Loucy (cell line): ENCODE measurements at regions not wholly inside any gene's neighbourhood (a gene's known extent, or its start where the extent isn't known, plus 50 kb on each side); places are given as distances from the start of the nearest gene placed in this dataset.

Experiments used
- H2AFZ ChIP-seq: fragments of 200-600 bp; sonication (generic); 2 replicates; pipeline ENCODE4 v1.6.0; 2016; ENCODE audit warnings: antibody characterized with exemption, mild to moderate bottlenecking, low read length, moderate library complexity
- H3F3A ChIP-seq: fragments of 200-600 bp; 2 replicates; pipeline ENCODE4 v1.6.0; 2016; ENCODE audit warnings: antibody characterized with exemption, low read depth, mild to moderate bottlenecking
- H3K27me3 ChIP-seq: fragments of 200-600 bp; sonication (generic); 2 replicates; pipeline ENCODE4 v1.6.1; 2014; ENCODE audit warnings: low read length, mild to moderate bottlenecking; ENCODE audit not compliant: insufficient read depth, poor library complexity, severe bottlenecking
- H3K36me3 ChIP-seq: fragments of 200-600 bp; sonication (generic); 2 replicates; pipeline ENCODE4 v1.6.1; 2016; ENCODE audit warnings: low read length; ENCODE audit not compliant: insufficient read depth
- H3K4me1 ChIP-seq: fragments of 200-600 bp; sonication (generic); 2 replicates; pipeline ENCODE4 v1.5.1; 2014; ENCODE audit warnings: low read length, mild to moderate bottlenecking; ENCODE audit not compliant: insufficient read depth, poor library complexity, severe bottlenecking
- H3K4me2 ChIP-seq: fragments of 200-600 bp; sonication (generic); 2 replicates; pipeline ENCODE4 v1.6.0; 2014; ENCODE audit warnings: antibody characterized with exemption, low read length, low read depth, mild to moderate bottlenecking; ENCODE audit not compliant: poor library complexity, severe bottlenecking
- H3K4me3 ChIP-seq: fragments of 200-600 bp; sonication (generic); 2 replicates; pipeline ENCODE4 v1.5.1; 2014; ENCODE audit warnings: low read length, mild to moderate bottlenecking, mixed read lengths; ENCODE audit not compliant: poor library complexity, severe bottlenecking
- H3K79me2 ChIP-seq: fragments of 200-600 bp; sonication (generic); 2 replicates; pipeline ENCODE4 v1.6.1; 2014; ENCODE audit warnings: low read length; ENCODE audit not compliant: insufficient read depth
- H3K9ac ChIP-seq: fragments of 200-600 bp; sonication (generic); 2 replicates; pipeline ENCODE4 v1.6.0; 2014; ENCODE audit warnings: mild to moderate bottlenecking, low read depth, low read length, moderate library complexity; ENCODE audit not compliant: poor library complexity, severe bottlenecking
- H3K9me2 ChIP-seq: fragments of 200-600 bp; sonication (generic); replicated peaks from 2 replicates; pipeline ENCODE4 v1.6.1; 2016; ENCODE audit warnings: low read depth, low read length, mixed read lengths
- H3K9me3 ChIP-seq: fragments of 200-600 bp; sonication (generic); 2 replicates; pipeline ENCODE4 v1.6.1; 2014; ENCODE audit warnings: mild to moderate bottlenecking, antibody characterized with exemption, low read length, low read depth; ENCODE audit not compliant: insufficient read depth
- H4K20me1 ChIP-seq: fragments of 200-600 bp; sonication (generic); 2 replicates; pipeline ENCODE4 v1.6.0; 2014; ENCODE audit warnings: antibody characterized with exemption, low read length, mild to moderate bottlenecking; ENCODE audit not compliant: insufficient read depth, poor library complexity, severe bottlenecking
- CTCF ChIP-seq: fragments of 200-600 bp; sonication (generic); conservative IDR thresholded peaks from 2 replicates; pipeline ENCODE4 v1.5.1; 2014; ENCODE audit warnings: mild to moderate bottlenecking, antibody characterized with exemption, low read length
- EZH2phosphoT487 ChIP-seq: fragments of 200-600 bp; IDR thresholded peaks from 2 replicates; pipeline ENCODE4 v1.6.1; 2018; ENCODE audit warnings: antibody characterized with exemption, mild to moderate bottlenecking, moderate library complexity, borderline replicate concordance

GRCh38 chr9:18333157-18333556, 140.8 kb upstream of the ADAMTSL1 start:
- no peaks in the 10 kb centered on the region for H3K79me2 ChIP-seq
- H3K9me2 ChIP-seq = no peaks in the 10 kb centered on the region
- H3K4me3 ChIP-seq = no peak overlapping the region
- no peaks in the 10 kb centered on the region for H4K20me1 ChIP-seq
- no peaks in the 10 kb centered on the region for H3K27me3 ChIP-seq
- no peaks in the 10 kb centered on the region for H3F3A ChIP-seq
- no peak for TF ChIP-seq EZH2phosphoT487
- TF ChIP-seq CTCF = no peak
- H3K4me1 ChIP-seq = no peaks in the 10 kb centered on the region
- no peak overlapping the region for H3K4me2 ChIP-seq
- no peaks in the 10 kb centered on the region for H3K9me3 ChIP-seq
- no peak overlapping the region for H2AFZ ChIP-seq
- H3K36me3 ChIP-seq = no peaks in the 10 kb centered on the region
- no peak overlapping the region for H3K9ac ChIP-seq

GRCh38 chr9:18335825-18336224, 138.1 kb upstream of the ADAMTSL1 start:
- Histone ChIP-seq H3K4me1 (no peaks in the 10 kb centered on the region), H3F3A (no peaks in the 10 kb centered on the region), H2AFZ (no peak overlapping the region), H3K9ac (no peak overlapping the region), H3K79me2 (no peaks in the 10 kb centered on the region), H3K9me2 (no peaks in the 10 kb centered on the region), H3K4me2 (no peak overlapping the region), H3K36me3 (no peaks in the 10 kb centered on the region), H4K20me1 (no peaks in the 10 kb centered on the region), H3K4me3 (no peak overlapping the region), H3K27me3 (no peaks in the 10 kb centered on the region), H3K9me3 (no peaks in the 10 kb centered on the region)
- no peak for TF ChIP-seq CTCF
- no peak for TF ChIP-seq EZH2phosphoT487

- H2AFZ ChIP-seq = no peak overlapping the region
- H3K4me3 ChIP-seq = no peak overlapping the region
- H3F3A ChIP-seq = no peaks in the 10 kb centered on the region
- H3K4me1 ChIP-seq = no peaks in the 10 kb centered on the region
- no peaks in the 10 kb centered on the region for H3K36me3 ChIP-seq
- no peaks in the 10 kb centered on the region for H3K9me2 ChIP-seq
- H3K27me3 ChIP-seq = no peaks in the 10 kb centered on the region
- TF ChIP-seq EZH2phosphoT487 (no peak), CTCF (no peak)
- H3K4me2 ChIP-seq = no peak overlapping the region
- no peaks in the 10 kb centered on the region for H4K20me1 ChIP-seq
- no peak overlapping the region for H3K9ac ChIP-seq
- H3K79me2 ChIP-seq = no peaks in the 10 kb centered on the region
- H3K9me3 ChIP-seq = no peaks in the 10 kb centered on the region
These were observed 135.9 kb upstream of the ADAMTSL1 start for GRCh38 chr9:18338042-18338441.
